ENCODE measurements at regions not wholly inside any gene's neighbourhood (a gene's known extent, or its start where the extent isn't known, plus 50 kb on each side); places are given as distances from the start of the nearest gene placed in this dataset.

DNA sequence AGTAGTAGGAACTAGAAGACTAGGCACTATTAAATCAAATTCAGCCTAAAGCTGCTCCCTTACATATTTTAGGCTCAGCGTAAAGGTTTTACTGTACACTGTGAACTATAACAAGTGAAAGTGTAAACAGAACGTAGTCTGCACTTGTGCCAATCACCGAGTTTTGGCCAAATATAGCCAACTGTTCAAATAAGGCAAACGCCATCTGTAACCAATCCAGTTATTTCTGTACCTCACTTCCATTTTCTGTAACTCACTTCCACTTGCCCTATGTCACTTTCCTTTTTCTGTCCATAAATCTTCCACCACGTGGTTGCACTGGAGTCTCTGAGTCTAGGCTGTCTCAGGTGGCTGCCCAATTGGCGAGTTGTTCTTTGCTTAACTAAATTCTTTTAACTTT is 2132.2 kb downstream of the LRRC4C start:
- WGBS (ENCODE audit: low lambda C conversion rate) = 11% methylated on average over 6 of the region's 6 CpGs
- Histone ChIP-seq H3K27me3 (ENCODE audit: control insufficient read depth in 1 of 2, insufficient read depth in 2 of 2, low read length in 2 of 2) (no peaks in the 10 kb centered on the region), H3K9ac (ENCODE audit: insufficient read depth, low read depth, low read length) (no peak overlapping the region), H2AFZ (ENCODE audit: low read length) (no peak overlapping the region), H4K20me1 (ENCODE audit: insufficient read depth, low read length) (no peaks in the 10 kb centered on the region), H3K4me3 (replicated peaks in 1 of 3; ENCODE audit: insufficient read depth in 1 of 3, low read depth in 2 of 3, low read length in 3 of 3) (no peak overlapping the region), H3K79me2 (ENCODE audit: insufficient read depth, low read length) (no peaks in the 10 kb centered on the region), H3K4me2 (ENCODE audit: low read depth, low read length) (no peak overlapping the region), H3K27ac (ENCODE audit: extremely low read length, insufficient read depth, low read length) (no peak overlapping the region), H3K4me1 (ENCODE audit: insufficient read depth, low read length) (no peaks in the 10 kb centered on the region), H3K9me3 (ENCODE audit: low read length) (0 out of 2 replicates have a peak, but pooled peaks cover 9% of the 10 kb centered on the region), H3K36me3 (replicated peaks in 1 of 2; ENCODE audit: control insufficient read depth in 1 of 2, insufficient read depth in 2 of 2, low read length in 2 of 2) (no peaks in the 10 kb centered on the region)
- ATAC-seq = no peak
- in situ Hi-C loops (cut with HindIII; ENCODE audit: extremely low pct_ligation_motif_present, low pct_unique_long_range_greater_than_20kb) = no loop called here
- CTCF ChIA-PET (ENCODE audit: low intra/inter-chr PET ratio, low total read pairs) = no interaction called here
- FAIRE-seq = no peak
- intact Hi-C loops (cut with micrococcal nuclease; ENCODE audit: unreplicated experiment) = no loop called here
- POLR2A ChIA-PET = no interaction called here
- no peak for DNase-seq (ENCODE audit: low spot score)
- BruUV-seq (replicated peaks) = no TSS peak
- TF ChIP-seq ZNF550 (CRISPR knock-in tag; IDR thresholded peaks at IDR 0.05; ENCODE audit: borderline replicate concordance) (no peak), ZNF780A (CRISPR knock-in tag; IDR thresholded peaks at IDR 0.05) (no peak), ZNF605 (CRISPR knock-in tag; IDR thresholded peaks at IDR 0.05) (no peak), ZSCAN22 (CRISPR knock-in tag; IDR thresholded peaks at IDR 0.05) (no peak), ZFP62 (CRISPR knock-in tag; IDR thresholded peaks at IDR 0.05) (no peak)
- TF ChIP-seq, protein P1, sequence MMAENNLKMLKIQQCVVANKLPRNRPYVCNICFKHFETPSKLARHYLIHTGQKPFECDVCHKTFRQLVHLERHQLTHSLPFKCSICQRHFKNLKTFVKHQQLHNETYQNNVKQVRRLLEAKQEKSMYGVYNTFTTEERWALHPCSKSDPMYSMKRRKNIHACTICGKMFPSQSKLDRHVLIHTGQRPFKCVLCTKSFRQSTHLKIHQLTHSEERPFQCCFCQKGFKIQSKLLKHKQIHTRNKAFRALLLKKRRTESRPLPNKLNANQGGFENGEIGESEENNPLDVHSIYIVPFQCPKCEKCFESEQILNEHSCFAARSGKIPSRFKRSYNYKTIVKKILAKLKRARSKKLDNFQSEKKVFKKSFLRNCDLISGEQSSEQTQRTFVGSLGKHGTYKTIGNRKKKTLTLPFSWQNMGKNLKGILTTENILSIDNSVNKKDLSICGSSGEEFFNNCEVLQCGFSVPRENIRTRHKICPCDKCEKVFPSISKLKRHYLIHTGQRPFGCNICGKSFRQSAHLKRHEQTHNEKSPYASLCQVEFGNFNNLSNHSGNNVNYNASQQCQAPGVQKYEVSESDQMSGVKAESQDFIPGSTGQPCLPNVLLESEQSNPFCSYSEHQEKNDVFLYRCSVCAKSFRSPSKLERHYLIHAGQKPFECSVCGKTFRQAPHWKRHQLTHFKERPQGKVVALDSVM (CRISPR knock-in tag; IDR thresholded peaks at IDR 0.05) = no peak
- TF ChIP-seq, protein P2, sequence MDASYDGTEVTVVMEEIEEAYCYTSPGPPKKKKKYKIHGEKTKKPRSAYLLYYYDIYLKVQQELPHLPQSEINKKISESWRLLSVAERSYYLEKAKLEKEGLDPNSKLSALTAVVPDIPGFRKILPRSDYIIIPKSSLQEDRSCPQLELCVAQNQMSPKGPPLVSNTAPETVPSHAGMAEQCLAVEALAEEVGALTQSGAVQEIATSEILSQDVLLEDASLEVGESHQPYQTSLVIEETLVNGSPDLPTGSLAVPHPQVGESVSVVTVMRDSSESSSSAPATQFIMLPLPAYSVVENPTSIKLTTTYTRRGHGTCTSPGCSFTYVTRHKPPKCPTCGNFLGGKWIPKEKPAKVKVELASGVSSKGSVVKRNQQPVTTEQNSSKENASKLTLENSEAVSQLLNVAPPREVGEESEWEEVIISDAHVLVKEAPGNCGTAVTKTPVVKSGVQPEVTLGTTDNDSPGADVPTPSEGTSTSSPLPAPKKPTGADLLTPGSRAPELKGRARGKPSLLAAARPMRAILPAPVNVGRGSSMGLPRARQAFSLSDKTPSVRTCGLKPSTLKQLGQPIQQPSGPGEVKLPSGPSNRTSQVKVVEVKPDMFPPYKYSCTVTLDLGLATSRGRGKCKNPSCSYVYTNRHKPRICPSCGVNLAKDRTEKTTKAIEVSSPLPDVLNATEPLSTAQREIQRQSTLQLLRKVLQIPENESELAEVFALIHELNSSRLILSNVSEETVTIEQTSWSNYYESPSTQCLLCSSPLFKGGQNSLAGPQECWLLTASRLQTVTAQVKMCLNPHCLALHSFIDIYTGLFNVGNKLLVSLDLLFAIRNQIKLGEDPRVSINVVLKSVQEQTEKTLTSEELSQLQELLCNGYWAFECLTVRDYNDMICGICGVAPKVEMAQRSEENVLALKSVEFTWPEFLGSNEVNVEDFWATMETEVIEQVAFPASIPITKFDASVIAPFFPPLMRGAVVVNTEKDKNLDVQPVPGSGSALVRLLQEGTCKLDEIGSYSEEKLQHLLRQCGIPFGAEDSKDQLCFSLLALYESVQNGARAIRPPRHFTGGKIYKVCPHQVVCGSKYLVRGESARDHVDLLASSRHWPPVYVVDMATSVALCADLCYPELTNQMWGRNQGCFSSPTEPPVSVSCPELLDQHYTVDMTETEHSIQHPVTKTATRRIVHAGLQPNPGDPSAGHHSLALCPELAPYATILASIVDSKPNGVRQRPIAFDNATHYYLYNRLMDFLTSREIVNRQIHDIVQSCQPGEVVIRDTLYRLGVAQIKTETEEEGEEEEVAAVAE (CRISPR knock-in tag; IDR thresholded peaks at IDR 0.05; ENCODE audit: borderline replicate concordance) = no peak
- TF ChIP-seq, protein P3, sequence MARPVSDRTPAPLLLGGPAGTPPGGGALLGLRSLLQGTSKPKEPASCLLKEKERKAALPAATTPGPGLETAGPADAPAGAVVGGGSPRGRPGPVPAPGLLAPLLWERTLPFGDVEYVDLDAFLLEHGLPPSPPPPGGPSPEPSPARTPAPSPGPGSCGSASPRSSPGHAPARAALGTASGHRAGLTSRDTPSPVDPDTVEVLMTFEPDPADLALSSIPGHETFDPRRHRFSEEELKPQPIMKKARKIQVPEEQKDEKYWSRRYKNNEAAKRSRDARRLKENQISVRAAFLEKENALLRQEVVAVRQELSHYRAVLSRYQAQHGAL (CRISPR knock-in tag; IDR thresholded peaks at IDR 0.05; ENCODE audit: not compliant biosample characterization) = no peak
- TF ChIP-seq, protein P4, sequence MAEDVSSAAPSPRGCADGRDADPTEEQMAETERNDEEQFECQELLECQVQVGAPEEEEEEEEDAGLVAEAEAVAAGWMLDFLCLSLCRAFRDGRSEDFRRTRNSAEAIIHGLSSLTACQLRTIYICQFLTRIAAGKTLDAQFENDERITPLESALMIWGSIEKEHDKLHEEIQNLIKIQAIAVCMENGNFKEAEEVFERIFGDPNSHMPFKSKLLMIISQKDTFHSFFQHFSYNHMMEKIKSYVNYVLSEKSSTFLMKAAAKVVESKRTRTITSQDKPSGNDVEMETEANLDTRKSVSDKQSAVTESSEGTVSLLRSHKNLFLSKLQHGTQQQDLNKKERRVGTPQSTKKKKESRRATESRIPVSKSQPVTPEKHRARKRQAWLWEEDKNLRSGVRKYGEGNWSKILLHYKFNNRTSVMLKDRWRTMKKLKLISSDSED (CRISPR knock-in tag; IDR thresholded peaks at IDR 0.05) = no peak
- TF ChIP-seq, protein P5, sequence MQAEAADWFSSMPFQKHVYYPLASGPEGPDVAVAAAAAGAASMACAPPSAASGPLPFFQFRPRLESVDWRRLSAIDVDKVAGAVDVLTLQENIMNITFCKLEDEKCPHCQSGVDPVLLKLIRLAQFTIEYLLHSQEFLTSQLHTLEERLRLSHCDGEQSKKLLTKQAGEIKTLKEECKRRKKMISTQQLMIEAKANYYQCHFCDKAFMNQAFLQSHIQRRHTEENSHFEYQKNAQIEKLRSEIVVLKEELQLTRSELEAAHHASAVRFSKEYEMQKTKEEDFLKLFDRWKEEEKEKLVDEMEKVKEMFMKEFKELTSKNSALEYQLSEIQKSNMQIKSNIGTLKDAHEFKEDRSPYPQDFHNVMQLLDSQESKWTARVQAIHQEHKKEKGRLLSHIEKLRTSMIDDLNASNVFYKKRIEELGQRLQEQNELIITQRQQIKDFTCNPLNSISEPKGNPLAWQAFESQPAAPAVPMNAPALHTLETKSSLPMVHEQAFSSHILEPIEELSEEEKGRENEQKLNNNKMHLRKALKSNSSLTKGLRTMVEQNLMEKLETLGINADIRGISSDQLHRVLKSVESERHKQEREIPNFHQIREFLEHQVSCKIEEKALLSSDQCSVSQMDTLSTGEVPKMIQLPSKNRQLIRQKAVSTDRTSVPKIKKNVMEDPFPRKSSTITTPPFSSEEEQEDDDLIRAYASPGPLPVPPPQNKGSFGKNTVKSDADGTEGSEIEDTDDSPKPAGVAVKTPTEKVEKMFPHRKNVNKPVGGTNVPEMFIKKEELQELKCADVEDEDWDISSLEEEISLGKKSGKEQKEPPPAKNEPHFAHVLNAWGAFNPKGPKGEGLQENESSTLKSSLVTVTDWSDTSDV (CRISPR knock-in tag; IDR thresholded peaks at IDR 0.05) = no peak

Measured in HepG2 (cell line).